Left kidney (tissue), 1 donor: ENCODE measurements at regions not wholly inside any gene's neighbourhood (a gene's known extent, or its start where the extent isn't known, plus 50 kb on each side); places are given as distances from the start of the nearest gene placed in this dataset.
"Not testable (repeated sequence)": the region's sequence is repeated elsewhere in the genome, so short reads cannot be mapped to it uniquely, and the experiment has no call there.

Experiments
- DNase-seq: peaks from one replicate; pipeline ENCODE4 v3.0.0-alpha.2; 2013

DNA sequence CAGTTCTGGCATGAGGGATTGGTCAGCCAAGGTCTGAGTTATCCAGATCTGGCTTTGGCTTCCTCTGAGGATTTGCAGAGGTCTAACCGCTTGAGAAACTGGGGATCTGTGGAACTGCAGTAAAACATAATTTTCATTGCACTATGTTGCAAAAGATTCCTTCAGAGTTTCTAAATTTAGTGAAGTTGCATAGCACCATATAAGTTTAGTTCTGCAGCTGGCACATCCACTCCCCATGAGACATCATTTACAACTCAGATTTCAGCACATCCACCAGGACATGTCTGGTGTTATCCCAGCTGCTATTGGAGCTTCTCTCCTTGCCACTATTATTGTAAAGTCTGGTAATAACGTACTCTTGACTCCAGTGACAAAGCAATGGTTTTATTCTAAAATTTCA lies 181.5 kb downstream of the CWF19L2 start:
- DNase-seq: no peak

DNA sequence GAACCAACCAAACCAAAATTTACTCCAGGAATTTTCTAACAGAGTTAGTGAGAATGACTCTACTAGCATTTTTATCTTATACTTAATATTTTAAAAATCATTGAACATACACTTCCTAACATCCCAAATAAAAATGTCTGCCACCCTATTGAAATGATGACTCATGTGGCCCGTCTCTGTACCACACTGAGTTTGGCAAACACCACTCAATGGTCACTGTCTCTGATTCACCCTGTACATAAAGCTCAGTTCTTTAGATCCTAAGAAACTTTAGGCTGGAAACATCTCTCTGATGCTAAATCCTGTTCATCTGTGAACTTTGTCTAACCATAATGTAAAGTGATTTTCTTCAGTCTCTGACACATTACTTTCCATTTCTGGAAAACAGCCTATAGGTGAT lies 182.0 kb downstream of the CWF19L2 start:
- DNase-seq: no peak

DNA sequence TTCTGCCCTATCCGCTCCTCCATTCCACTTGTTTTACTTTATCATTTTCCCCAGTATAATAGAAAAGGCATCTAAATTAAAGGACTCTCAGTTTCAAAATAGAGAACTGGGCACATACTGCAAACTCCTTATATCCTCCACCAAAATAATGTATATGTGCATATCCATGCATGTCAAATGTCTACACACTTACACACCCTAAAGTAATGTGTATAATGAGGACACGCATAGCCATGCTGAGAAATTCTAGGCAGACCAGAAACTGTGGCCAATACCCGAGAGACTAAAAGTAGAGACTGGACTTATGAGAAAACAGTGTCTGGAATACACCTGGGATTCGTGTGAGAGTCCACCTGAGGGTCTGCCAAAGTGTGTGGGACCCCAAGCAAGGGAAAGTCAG lies 183.5 kb downstream of the CWF19L2 start:
- no peak for DNase-seq

- no peak for DNase-seq
Observed at GRCh38 chr11:107272561-107272960, 185.1 kb downstream of the CWF19L2 start.

DNA sequence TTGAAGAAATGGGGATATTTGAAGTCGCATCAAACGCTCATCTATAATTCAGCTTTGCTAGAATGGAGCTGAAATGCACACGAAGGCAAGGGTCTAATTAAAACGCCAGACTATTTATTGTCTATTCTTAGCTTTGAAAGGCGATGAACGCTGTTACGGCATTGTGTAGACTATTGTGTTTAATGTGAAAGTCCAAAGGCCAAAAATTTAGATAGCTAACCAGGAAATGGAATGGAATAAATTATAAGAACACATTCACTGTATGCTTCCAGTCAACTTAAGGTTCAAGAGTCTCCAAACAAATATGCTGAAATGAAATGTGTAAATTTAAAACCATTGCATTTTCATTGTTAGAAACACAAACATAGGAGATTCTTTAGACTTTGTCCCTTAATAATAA lies 186.2 kb downstream of the CWF19L2 start:
- DNase-seq: no peak

GRCh38 chr11:107268977-107269376 lies 188.6 kb downstream of the CWF19L2 start:
- DNase-seq: no peak

- no peak for DNase-seq
Observed at GRCh38 chr11:107266455-107266854, 191.2 kb downstream of the CWF19L2 start.

DNA sequence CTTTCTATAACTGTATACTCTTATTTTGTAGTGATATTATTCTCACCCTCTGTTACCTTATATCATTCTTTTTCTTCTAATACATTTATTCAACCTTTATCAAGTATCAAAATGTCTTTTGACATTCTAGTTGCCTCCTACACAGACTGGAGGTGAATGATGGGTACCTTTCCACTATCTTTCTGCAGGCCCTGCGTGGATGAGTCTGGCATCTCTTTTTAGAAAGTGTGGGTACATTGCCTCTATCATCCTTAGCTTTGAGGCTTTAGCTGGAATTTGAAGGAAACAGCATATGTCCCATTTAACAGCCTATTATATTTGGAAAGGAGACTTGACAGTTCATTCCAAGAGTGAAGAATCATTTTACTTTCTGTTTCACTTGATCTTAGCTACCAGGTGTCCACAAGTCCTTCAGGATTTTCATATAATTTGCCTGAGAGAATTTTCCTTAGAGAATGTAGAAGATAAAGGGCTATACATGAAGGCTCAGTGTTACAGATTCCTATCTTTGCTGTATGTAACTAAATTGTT lies 192.0 kb downstream of the CWF19L2 start:
- DNase-seq: no peak

DNA sequence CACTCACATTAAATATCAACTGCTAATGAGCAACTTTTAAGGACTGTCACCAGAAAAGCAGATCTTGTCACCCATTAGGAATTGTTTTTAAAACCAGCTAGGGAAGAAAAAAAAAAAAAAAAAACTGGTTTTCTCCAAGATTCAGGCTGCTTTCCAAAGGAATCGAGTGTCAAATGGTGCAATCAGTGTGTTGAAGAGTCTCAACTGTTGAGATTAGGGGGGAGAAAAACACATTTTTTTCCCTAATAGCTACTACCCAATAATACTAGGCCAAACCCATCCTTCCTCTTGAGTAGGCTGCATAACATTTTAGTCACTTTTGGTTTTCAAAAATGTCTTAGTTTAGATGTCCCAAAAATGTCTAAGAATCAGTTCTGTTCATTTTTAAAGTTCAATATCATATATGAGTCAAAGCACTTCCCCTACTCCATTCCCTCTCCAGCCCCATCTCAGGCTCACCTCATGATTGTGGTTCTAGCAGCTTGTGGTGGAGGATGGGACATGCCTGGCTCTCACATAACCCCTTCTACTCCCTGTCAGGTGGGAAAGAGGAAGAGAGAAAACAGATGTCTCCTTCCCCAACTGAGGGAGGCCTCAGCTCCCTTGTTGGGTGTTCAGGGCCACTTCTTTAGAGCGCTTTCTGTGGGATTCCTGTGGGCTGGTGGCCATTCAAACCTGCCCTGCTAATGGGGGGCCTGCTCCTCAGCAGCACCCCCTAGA lies 193.6 kb downstream of the CWF19L2 start:
- no peak for DNase-seq

DNA sequence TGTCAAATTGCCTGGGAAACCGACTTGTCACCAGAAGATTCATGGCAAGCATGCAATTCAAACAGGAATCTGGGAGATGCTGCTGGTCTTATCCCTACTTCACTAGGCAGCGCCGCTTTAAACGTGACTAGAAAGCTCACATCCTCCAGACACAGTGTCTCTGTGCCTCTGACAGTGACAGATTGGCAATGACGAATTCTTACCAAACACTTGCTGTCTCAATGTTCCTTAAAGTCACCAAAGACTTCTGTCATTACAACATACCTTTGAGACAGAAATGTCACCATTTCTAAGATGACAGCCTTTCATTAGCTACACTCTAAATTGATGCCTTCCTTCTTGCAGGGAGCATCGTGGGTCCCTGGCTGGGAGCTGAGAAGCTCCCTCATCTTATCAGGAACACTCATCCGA lies 197.8 kb downstream of the CWF19L2 start:
- no peak for DNase-seq

- DNase-seq: no peak
Observed at GRCh38 chr11:107257710-107258109, 199.9 kb downstream of the CWF19L2 start.

- DNase-seq: not testable (repeated sequence)
Observed at GRCh38 chr11:107253661-107254060, 204.0 kb downstream of the CWF19L2 start.

- DNase-seq: no peak
Observed at GRCh38 chr11:107252429-107253161, 205.0 kb downstream of the CWF19L2 start.

- DNase-seq: no peak
Observed at GRCh38 chr11:107251298-107251697, 206.3 kb downstream of the CWF19L2 start.

DNA sequence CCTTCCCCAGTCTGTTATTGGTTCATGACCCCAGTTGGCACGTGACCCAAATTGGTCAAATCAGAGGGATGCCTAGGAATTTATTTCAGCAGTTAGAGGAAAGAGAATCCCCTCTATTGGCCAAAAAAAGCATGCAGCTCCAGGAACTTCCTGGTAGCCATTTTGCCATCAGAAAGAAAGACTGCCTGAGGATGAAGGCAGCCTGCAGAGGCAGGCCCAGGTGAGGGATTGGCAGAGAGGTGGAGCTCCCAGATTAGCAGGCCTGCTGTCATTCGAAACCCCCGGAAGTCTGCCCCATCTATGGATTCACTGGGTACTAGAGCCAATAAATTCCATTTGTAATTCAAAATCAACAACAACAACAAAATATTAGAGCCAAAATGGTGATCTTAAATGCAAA lies 207.6 kb downstream of the CWF19L2 start:
- no peak for DNase-seq

DNA sequence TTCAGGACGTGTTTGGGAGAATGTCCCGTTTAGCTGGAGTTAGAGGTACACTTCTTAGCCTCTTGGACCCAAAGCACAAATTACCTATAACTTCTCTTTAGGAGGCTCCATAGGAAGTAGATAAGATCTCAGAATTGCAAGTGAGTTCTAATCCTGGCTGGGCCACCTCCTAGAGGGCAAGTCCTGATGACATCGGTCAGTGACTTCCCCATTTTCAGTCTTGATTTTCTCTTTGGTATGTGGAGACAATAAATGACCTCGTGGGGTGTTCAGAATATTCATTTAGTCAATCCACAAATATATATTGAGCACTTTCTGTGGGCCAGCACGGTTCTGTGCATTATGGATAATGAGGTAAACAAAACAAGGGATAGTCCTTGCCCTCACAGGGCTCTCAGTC lies 208.6 kb downstream of the CWF19L2 start:
- no peak for DNase-seq

DNA sequence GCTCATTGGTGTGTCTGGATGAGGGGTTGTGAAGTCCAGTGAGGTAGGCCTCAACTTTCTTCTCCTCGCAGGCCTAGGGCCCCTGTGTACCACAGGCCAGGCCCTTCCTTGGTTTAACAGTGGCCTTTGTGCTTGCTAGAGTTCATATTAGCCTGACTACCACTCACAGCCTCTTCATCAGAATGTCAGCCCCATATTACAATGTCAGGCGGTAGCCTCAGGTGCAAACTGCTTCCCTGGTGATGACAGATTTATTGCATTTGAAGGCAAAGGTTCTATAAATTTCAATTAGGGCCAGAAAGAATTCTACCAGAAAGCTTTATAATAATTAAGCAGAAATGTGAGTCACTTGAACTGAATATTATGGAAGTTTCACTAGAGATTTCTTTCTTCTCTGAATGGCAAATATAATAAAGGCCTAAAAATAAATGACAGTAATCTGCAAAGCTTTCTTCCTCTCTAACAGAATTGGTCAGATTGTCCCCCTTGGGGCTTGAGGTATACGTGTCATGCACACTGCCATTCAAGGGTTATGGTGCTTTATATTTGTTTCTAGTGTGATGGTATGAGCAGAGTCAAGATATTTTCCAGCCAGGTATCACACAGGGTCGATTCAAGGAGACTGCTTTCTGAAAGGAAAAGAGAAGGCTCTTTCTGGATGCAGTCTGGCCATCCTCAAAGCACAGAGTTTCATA lies 210.3 kb downstream of the CWF19L2 start:
- DNase-seq: no peak

- no peak for DNase-seq
Observed at GRCh38 chr11:107243929-107244328, 213.7 kb downstream of the CWF19L2 start.

DNA sequence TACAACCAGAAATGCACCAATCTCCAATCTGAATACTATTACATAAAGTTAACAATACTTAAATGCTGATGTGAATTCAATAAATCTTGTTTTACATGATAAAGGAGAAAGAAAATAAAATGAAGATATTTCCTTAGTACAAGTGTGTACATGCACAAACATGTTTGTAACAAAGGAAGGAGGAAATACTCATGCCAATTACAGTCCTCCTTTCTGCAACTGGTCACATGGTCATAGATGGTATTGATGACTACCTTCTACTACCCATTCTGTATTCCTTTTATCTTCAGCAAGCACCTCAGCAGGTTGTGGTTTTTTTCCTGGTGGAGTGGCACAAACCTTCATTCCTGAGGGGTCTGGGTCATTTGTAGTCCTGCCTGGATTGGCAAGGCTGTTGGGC lies 214.2 kb upstream of the GUCY1A2 start:
- no peak for DNase-seq

DNA sequence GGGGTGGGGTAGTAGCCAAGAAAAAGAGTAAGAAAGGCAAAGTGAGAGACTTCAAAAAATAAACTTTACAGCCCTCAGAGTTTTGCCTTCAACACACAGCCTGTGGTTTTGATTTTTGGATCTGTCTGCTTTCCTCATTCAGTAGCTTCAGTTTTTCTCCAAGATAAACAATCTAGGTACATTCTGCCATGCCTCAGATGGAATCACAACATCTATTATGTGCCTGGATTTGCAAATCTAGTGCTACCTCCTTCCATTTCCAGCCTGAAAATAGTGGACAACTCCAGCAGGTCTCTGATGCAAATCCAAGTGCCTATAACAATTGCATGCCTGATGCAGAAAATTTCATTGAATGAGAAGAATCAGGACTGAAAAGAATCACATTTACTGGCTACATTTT lies 206.6 kb upstream of the GUCY1A2 start:
- no peak for DNase-seq

- no peak for DNase-seq
Observed at GRCh38 chr11:107222916-107223460, 204.7 kb upstream of the GUCY1A2 start.

GRCh38 chr11:107222431-107222830 lies 204.2 kb upstream of the GUCY1A2 start:
- DNase-seq: no peak
